SK-N-SH (cell line): ENCODE measurements at regions not wholly inside any gene's neighbourhood (a gene's known extent, or its start where the extent isn't known, plus 50 kb on each side); places are given as distances from the start of the nearest gene placed in this dataset.

Experiments
- CTCF ChIA-PET: fragments of 300-600, 350-600 bp; formaldehyde crosslinking; extraction: SDS; loops from one replicate; lab custom pipeline; 2021; lab: Yijun Ruan, JAX
- POLR2A ChIA-PET: fragments of 350-600 bp; sonication (Branson Sonifier 250); formaldehyde crosslinking; extraction: SDS; loops from one replicate; lab custom pipeline; 2020; ENCODE audit warnings: antibody characterized with exemption, inconsistent platforms; lab: Yijun Ruan, JAX
- DNase-seq: peaks from one replicate; pipeline ENCODE4 v3.0.0; 2012
- H2AFZ ChIP-seq: fragments of 200-600 bp; sonication (generic); 2 replicates; pipeline ENCODE4 v1.8.1; 2016; ENCODE audit warnings: antibody characterized with exemption, mild to moderate bottlenecking, low read depth
- H3F3A ChIP-seq: fragments of 200-600 bp; sonication (generic); replicated peaks from 2 replicates; pipeline ENCODE3; 2016; ENCODE audit warnings: antibody characterized with exemption, mild to moderate bottlenecking; ENCODE audit not compliant: insufficient read depth
- H3K27ac ChIP-seq, 2 experiments: fragments of 200-500 bp in 1 of 2; fragments of 200-600 bp in 1 of 2; sonication (Bioruptor generic) in 1 of 2; sonication (generic), shearing (Covaris generic) in 1 of 2; 2 replicates each; pipeline versions ENCODE4 v1.5.1 to v1.6.1; 2014 to 2016; ENCODE audit warnings: low read depth in 2 of 2, inconsistent platforms in 1 of 2, low read length in 1 of 2, mild to moderate bottlenecking in 1 of 2, mixed read lengths in 1 of 2
- H3K27me3 ChIP-seq: fragments of 200-600 bp; sonication (generic), shearing (Covaris generic); 2 replicates; pipeline ENCODE4 v1.6.1; 2016; ENCODE audit warnings: mixed run types; ENCODE audit not compliant: insufficient read depth
- H3K36me3 ChIP-seq, 2 experiments: fragments of 200-500 bp in 1 of 2; fragments of 200-600 bp in 1 of 2; sonication (Bioruptor generic) in 1 of 2; sonication (generic) in 1 of 2; replicated peaks in 1 of 2; 2 replicates each; pipeline versions ENCODE3 to v1.5.1; 2014 to 2016; ENCODE audit warnings: low read length in 1 of 2, mild to moderate bottlenecking in 1 of 2; ENCODE audit not compliant: insufficient read depth in 2 of 2, control insufficient read depth in 1 of 2
- H3K4me1 ChIP-seq, 2 experiments: fragments of 200-500 bp in 1 of 2; fragments of 200-600 bp in 1 of 2; sonication (Bioruptor generic) in 1 of 2; sonication (generic), shearing (Covaris generic) in 1 of 2; 2 replicates each; pipeline versions ENCODE4 v1.5.1 to v1.6.1; 2014 to 2016; ENCODE audit warnings: low read depth in 1 of 2, low read length in 1 of 2, mixed run types in 1 of 2; ENCODE audit not compliant: insufficient read depth in 2 of 2, control insufficient read depth in 1 of 2
- H3K4me2 ChIP-seq: fragments of 200-600 bp; sonication (generic), shearing (Covaris generic); 2 replicates; pipeline ENCODE4 v1.6.1; 2017; ENCODE audit warnings: mixed run types
- H3K4me3 ChIP-seq, 2 experiments: fragments of 200-500 bp in 1 of 2; fragments of 200-600 bp in 1 of 2; sonication (Bioruptor generic) in 1 of 2; sonication (generic), shearing (Covaris generic) in 1 of 2; 2 replicates each; pipeline versions ENCODE4 v1.5.1 to v1.8.1; 2014 to 2016; ENCODE audit warnings: low read depth in 2 of 2, inconsistent platforms in 1 of 2, low read length in 1 of 2, mild to moderate bottlenecking in 1 of 2, mixed read lengths in 1 of 2, moderate library complexity in 1 of 2
- H3K79me2 ChIP-seq: fragments of 200-600 bp; sonication (generic); 2 replicates; pipeline ENCODE4 v1.8.1; 2017; ENCODE audit warnings: mild to moderate bottlenecking; ENCODE audit not compliant: insufficient read depth
- H3K9ac ChIP-seq: fragments of 200-600 bp; sonication (generic); 2 replicates; pipeline ENCODE4 v1.6.1; 2017; ENCODE audit warnings: mixed run types
- H3K9me2 ChIP-seq: fragments of 200-600 bp; sonication (generic); 2 replicates; pipeline ENCODE4 v1.6.1; 2017; ENCODE audit warnings: mixed run types
- H3K9me3 ChIP-seq: fragments of 200-600 bp; sonication (generic); 2 replicates; pipeline ENCODE4 v1.6.1; 2017; ENCODE audit warnings: mixed run types, mild to moderate bottlenecking, moderate library complexity
- H4K20me1 ChIP-seq: fragments of 200-600 bp; sonication (generic); 2 replicates; pipeline ENCODE4 v1.6.1; 2017; ENCODE audit warnings: mild to moderate bottlenecking, mixed run types; ENCODE audit not compliant: insufficient read depth
- CHD2 ChIP-seq: fragments of 150-350 bp; IDR thresholded peaks from 2 replicates; pipeline ENCODE4 v1.6.1; 2018; ENCODE audit warnings: low read length; ENCODE audit not compliant: partially characterized antibody
- CTCF ChIP-seq: fragments of 200-600 bp; sonication (generic); IDR thresholded peaks from 2 replicates; pipeline ENCODE4 v1.6.1; 2017; ENCODE audit warnings: antibody characterized with exemption, mild to moderate bottlenecking, moderate library complexity
- ELF1 ChIP-seq: IDR thresholded peaks from 2 replicates; pipeline ENCODE4 v1.4.0; 2012
- EZH2phosphoT487 ChIP-seq: fragments of 200-600 bp; sonication (generic); IDR thresholded peaks from 2 replicates; pipeline ENCODE4 v1.6.1; 2017; ENCODE audit warnings: low read depth, mixed run types, mild to moderate bottlenecking, antibody characterized with exemption, moderate library complexity, borderline replicate concordance
- FOSL2 ChIP-seq: IDR thresholded peaks from 2 replicates; pipeline ENCODE4 v1.4.0; 2012; ENCODE audit warnings: low read depth, mild to moderate bottlenecking, moderate library complexity, borderline replicate concordance
- FOXJ3 ChIP-seq: sonication (generic); formaldehyde crosslinking; IDR thresholded peaks from 2 replicates; pipeline ENCODE4 v1.5.1; 2020; ENCODE audit warnings: mild to moderate bottlenecking, missing genetic modification reagents
- FOXM1 ChIP-seq: IDR thresholded peaks from 2 replicates; pipeline ENCODE4 v1.4.0; 2012; ENCODE audit warnings: low read depth, mild to moderate bottlenecking
- GATA2 ChIP-seq: sonication (generic); formaldehyde crosslinking; IDR thresholded peaks from 2 replicates; pipeline ENCODE4 v1.5.0; 2020; ENCODE audit warnings: mild to moderate bottlenecking, missing genetic modification reagents
- JUND ChIP-seq: IDR thresholded peaks from 2 replicates; pipeline ENCODE4 v1.4.0; 2012
- MEF2A ChIP-seq: IDR thresholded peaks from 2 replicates; pipeline ENCODE4 v1.4.0; 2012; ENCODE audit warnings: low read depth, borderline replicate concordance
- NFIC ChIP-seq: IDR thresholded peaks from 2 replicates; pipeline ENCODE4 v1.4.0; 2012; ENCODE audit warnings: borderline replicate concordance
- PBX3 ChIP-seq: IDR thresholded peaks from 2 replicates; pipeline ENCODE4; 2012
- POLR2AphosphoS5 ChIP-seq: IDR thresholded peaks from 2 replicates; pipeline ENCODE4 v1.6.1; 2012; ENCODE audit warnings: low read depth, low read length
- RCOR1 ChIP-seq: fragments of 150-350 bp; IDR thresholded peaks from 2 replicates; pipeline ENCODE4 v1.6.1; 2017; ENCODE audit warnings: antibody characterized with exemption, low read length
- RXRA ChIP-seq: IDR thresholded peaks from 2 replicates; pipeline ENCODE4 v1.4.0; 2012; ENCODE audit warnings: low read depth, mild to moderate bottlenecking, borderline replicate concordance
- SMC3 ChIP-seq: IDR thresholded peaks from 2 replicates; pipeline ENCODE4 v1.6.1; 2012; ENCODE audit warnings: low read depth, low read length, improper control_type of control experiment
- TAF1 ChIP-seq: IDR thresholded peaks from 2 replicates; pipeline ENCODE4 v1.6.1; 2012; ENCODE audit warnings: low read depth, mild to moderate bottlenecking, low read length, moderate library complexity, borderline replicate concordance
- TEAD4 ChIP-seq: IDR thresholded peaks from 2 replicates; pipeline ENCODE4 v1.4.0; 2012; ENCODE audit warnings: mild to moderate bottlenecking, borderline replicate concordance; ENCODE audit not compliant: insufficient read depth
- WGBS: methylation state at CpG from one replicate; pipeline ENCODE4 v1.1.6; 2017; ENCODE audit warnings: low lambda C conversion rate; 5-methylcytosine and 5-hydroxymethylcytosine counted together

- TF ChIP-seq SMC3 (no peak), FOXJ3 (CRISPR knock-in tag) (no peak), EZH2phosphoT487 (no peak), RXRA (no peak)
Observed at GRCh38 chr4:107147873-107148272, 111.8 kb upstream of the DKK2 start (continued).

GRCh38 chr4:107138433-107138832 is 102.3 kb upstream of the DKK2 start:
- Histone ChIP-seq H3K4me2 (no peak overlapping the region), H3K36me3 (no peaks in the 10 kb centered on the region), H2AFZ (no peak overlapping the region), H3K9ac (no peak overlapping the region), H3K4me1 (no peaks in the 10 kb centered on the region; a peak in 1 of 4 replicates), H3K9me2 (no peaks in the 10 kb centered on the region), H3K27ac (no peak overlapping the region), H4K20me1 (no peaks in the 10 kb centered on the region), H3F3A (no peaks in the 10 kb centered on the region), H3K79me2 (no peaks in the 10 kb centered on the region), H3K9me3 (no peaks in the 10 kb centered on the region), H3K27me3 (no peaks in the 10 kb centered on the region), H3K4me3 (no peak overlapping the region)
- TF ChIP-seq JUND (no peak), FOXM1 (no peak), POLR2AphosphoS5 (no peak), FOXJ3 (CRISPR knock-in tag) (no peak)
- POLR2A ChIA-PET: no interaction called here
- WGBS: 70% methylated on average over 1 of the region's 1 CpG
- DNase-seq: no peak
- CTCF ChIA-PET: interaction anchor here (1.4 kb wide), 1 partner anchor 44 kb away, joined by 3 read pairs; no protein-coding TSS in a partner anchor

- H3F3A ChIP-seq: no peaks in the 10 kb centered on the region
- H4K20me1 ChIP-seq: no peaks in the 10 kb centered on the region
- 82% methylated on average over 4 of the region's 4 CpGs for WGBS
- peaks cover 0 to 12% of the 10 kb centered on the region in 2 experiments; a peak in 1 of 4 replicates for H3K4me1 ChIP-seq
- no peaks in the 10 kb centered on the region for H3K36me3 ChIP-seq
- H3K9me2 ChIP-seq: no peaks in the 10 kb centered on the region
- H3K27me3 ChIP-seq: no peaks in the 10 kb centered on the region
- H3K9me3 ChIP-seq: no peaks in the 10 kb centered on the region
- DNase-seq: no peak
- no peak overlapping the region for H3K4me3 ChIP-seq
- no peak overlapping the region for H3K9ac ChIP-seq
- TF ChIP-seq ELF1: no peak
- TF ChIP-seq EZH2phosphoT487: no peak
- H3K27ac ChIP-seq: no peak overlapping the region
- H3K79me2 ChIP-seq: no peaks in the 10 kb centered on the region
- ChIA-PET CTCF (no interaction called here), POLR2A (no interaction called here)
- no peak overlapping the region for H3K4me2 ChIP-seq
- no peak overlapping the region for H2AFZ ChIP-seq
Observed at GRCh38 chr4:107133965-107134653, 98.0 kb upstream of the DKK2 start.

- Histone ChIP-seq H3K79me2 (no peaks in the 10 kb centered on the region), H3K4me2 (no peak overlapping the region), H3K36me3 (no peaks in the 10 kb centered on the region), H3K4me1 (peaks cover 0 to 20% of the 10 kb centered on the region in 2 experiments; a peak in 1 of 4 replicates), H3K4me3 (no peak overlapping the region), H3K9ac (no peak overlapping the region), H3F3A (no peaks in the 10 kb centered on the region), H3K27ac (no peak overlapping the region), H3K27me3 (no peaks in the 10 kb centered on the region), H2AFZ (no peak overlapping the region), H3K9me2 (no peaks in the 10 kb centered on the region), H4K20me1 (no peaks in the 10 kb centered on the region), H3K9me3 (no peaks in the 10 kb centered on the region)
- ChIA-PET POLR2A (no interaction called here), CTCF (no interaction called here)
- TF ChIP-seq CHD2: no peak
- no peak for TF ChIP-seq RCOR1
- TF ChIP-seq JUND: peak; percentile 47
- TF ChIP-seq CTCF: no peak
- TF ChIP-seq TAF1: no peak
- no peak for TF ChIP-seq NFIC
- no peak for TF ChIP-seq RXRA
- TF ChIP-seq MEF2A: no peak
- TF ChIP-seq PBX3: peak; percentile 16; the same call in 1 of the 2 replicates
- no peak for TF ChIP-seq TEAD4
- TF ChIP-seq FOSL2: peak; percentile 61; the same call in 1 of the 2 replicates
- TF ChIP-seq GATA2 (CRISPR knock-in tag): no peak
- TF ChIP-seq FOXJ3 (CRISPR knock-in tag): no peak
- DNase-seq: no peak
- WGBS: 72% methylated on average over 1 of the region's 1 CpG
Observed at GRCh38 chr4:107131295-107131694, 95.2 kb upstream of the DKK2 start.
